T-helper 17 cell (primary cell): ENCODE measurements at regions not wholly inside any gene's neighbourhood (a gene's known extent, or its start where the extent isn't known, plus 50 kb on each side); places are given as distances from the start of the nearest gene placed in this dataset.

Source experiments
- ATAC-seq: fragments of 150-1000 bp; cut with Tn5 transposase; 2 replicates; pipeline ENCODE4 v1.10.0; 2021; ENCODE audit warnings: mild to moderate bottlenecking, moderate library complexity
- DNase-seq, 3 donors: peaks; one replicate each; pipeline versions ENCODE4 v3.0.0 to v3.0.0-alpha.2; 2020 to 2021
- H3K9me3 ChIP-seq: one replicate; pipeline ENCODE4 v1.7.0; 2013; ENCODE audit warnings: low read length, mild to moderate bottlenecking; ENCODE audit not compliant: control insufficient read depth, poor library complexity, severe bottlenecking
- H3K27ac Mint-ChIP-seq: one replicate; pipeline ENCODE4 v1.8.0; 2022; ENCODE audit warnings: mild to moderate bottlenecking, moderate library complexity, mixed read lengths
- H3K27me3 Mint-ChIP-seq: one replicate; pipeline ENCODE4 v1.8.0; 2022; ENCODE audit warnings: mixed read lengths
- H3K36me3 Mint-ChIP-seq: one replicate; pipeline ENCODE4 v1.8.0; 2022; ENCODE audit warnings: low read depth, mixed read lengths
- H3K4me1 Mint-ChIP-seq: one replicate; pipeline ENCODE4 v1.8.0; 2022; ENCODE audit warnings: mild to moderate bottlenecking, mixed read lengths
- H3K4me3 Mint-ChIP-seq: one replicate; pipeline ENCODE4 v1.8.0; 2022; ENCODE audit warnings: mild to moderate bottlenecking, moderate library complexity, mixed read lengths

DNA sequence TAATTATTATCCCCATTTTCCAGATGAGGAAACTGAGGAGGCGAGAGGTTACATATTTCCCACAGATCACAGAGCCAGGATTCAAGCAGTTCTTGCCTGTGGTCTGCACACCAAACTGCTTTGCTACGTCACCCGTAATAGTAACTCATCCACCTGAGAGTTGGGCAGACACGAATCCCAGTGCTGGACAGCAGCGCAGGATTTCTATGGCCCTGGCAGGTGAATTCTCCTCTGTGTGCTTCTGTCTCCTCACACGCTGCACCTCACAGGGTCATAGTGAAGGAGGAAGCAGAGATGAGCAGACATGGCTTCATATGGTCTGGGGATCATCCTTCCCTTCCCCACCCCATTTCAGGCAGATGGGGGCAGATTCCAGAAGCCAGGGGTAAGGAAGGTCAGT is 127.0 kb upstream of the LRFN2 start:
- Mint-ChIP-seq H3K27me3 (peaks cover 38% of the 10 kb centered on the region), H3K4me1 (peaks cover 2% of the 10 kb centered on the region), H3K4me3 (no peak overlapping the region), H3K27ac (no peak overlapping the region), H3K36me3 (no peaks in the 10 kb centered on the region)
- no peak for DNase-seq
- no peak for ATAC-seq
- H3K9me3 ChIP-seq, result no peaks in the 10 kb centered on the region

DNA sequence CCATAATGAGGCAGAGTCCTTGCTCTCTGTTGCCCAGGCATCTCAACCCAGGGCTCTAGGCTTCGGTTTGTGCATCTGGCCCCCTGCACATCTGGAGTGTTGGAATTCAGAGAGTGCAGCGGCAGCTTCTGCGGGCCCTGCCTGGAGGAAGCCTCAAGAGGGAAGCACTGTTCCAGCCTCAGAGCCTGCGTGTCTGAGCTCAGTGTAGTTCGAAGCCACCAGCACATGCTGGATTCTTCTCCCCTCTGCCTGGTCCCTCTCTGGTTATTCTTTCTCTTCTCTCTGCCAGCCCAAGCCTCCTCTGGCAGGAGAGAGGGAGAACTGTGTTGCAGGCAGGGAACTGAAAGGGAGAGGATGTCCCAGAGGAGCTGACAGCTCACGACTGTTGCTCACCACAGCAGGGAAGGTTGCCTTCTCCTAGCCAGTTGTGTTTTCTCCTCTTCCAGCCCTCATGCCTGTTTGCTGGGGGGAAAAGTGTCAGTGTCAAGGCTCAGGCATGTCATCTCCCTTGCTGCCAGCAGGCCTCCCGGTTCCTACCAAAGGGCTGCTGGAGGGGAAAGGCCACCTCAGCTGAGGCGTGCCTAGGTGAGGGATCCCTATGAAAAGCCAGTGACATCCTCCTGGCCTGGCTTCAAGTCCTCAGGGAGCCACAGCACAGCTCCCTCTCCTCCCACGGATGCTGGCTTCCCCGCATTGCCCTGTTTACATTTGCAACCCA is 126.0 kb upstream of the LRFN2 start:
- H3K27me3 Mint-ChIP-seq, result peaks cover 38% of the 10 kb centered on the region
- DNase-seq (no peak), ATAC-seq (no peak)
- peaks cover 2% of the 10 kb centered on the region for H3K36me3 Mint-ChIP-seq
- peaks cover 2% of the 10 kb centered on the region for H3K4me1 Mint-ChIP-seq
- no peaks in the 10 kb centered on the region for H3K9me3 ChIP-seq
- no peak overlapping the region for H3K4me3 Mint-ChIP-seq
- no peak overlapping the region for H3K27ac Mint-ChIP-seq

DNA sequence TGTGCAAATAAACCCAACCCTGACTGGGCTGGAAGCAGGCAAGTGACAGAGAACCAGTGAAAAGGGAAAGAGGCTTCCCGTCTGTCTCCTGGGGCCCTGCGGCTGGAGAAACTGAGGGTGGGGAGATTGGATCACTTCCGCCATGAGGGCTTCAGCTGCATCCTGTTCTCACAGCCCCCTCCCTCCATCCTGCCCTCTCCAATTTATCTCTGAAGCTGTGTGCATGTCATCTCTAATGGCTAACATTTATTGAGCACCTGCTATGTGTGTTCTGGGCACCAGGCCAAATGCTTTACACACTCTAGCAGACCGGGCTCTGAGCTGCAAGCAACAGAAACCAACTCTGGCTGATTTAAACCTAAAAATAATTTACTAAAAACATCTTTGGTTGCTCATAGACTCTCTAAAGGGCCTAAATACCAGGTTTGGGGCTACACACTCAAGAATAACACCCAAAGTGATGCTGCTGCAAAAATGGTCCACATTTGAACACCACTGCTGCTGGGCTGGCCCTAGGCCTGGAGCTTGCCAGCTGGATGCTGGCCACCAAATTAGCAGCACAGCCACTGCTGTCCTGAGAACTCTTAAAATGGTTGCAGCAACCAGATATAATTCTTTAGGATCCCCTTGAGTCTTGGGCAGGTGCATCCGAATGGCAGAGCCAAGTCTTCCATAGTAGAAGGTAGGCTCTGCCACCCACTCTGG is 123.6 kb upstream of the LRFN2 start:
- no peak for ATAC-seq
- no peak overlapping the region for H3K4me3 Mint-ChIP-seq

DNA sequence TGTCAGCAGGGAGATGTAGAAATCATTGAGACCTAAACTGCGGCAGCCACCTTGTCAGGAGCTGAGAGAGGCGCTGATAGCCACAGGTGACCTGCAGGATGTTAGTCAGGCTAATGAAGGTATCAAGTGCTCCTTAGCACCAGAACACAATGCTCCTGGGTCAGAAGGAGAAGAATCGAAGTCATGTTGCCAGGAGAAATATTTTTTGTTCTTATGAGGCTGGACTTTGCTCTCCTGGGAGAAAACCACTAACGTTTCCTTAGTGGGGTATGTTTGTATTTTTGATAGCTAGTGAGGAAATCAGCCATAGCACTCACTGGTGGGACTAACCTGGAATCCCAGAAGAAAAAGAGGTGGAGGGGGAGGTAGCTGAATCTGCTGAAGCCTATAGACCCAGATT is 120.9 kb upstream of the LRFN2 start:
- Mint-ChIP-seq H3K27ac (no peak overlapping the region), H3K4me3 (no peak overlapping the region), H3K36me3 (peaks cover 2% of the 10 kb centered on the region), H3K27me3 (peaks cover 32% of the 10 kb centered on the region), H3K4me1 (no peaks in the 10 kb centered on the region)
- H3K9me3 ChIP-seq, result no peaks in the 10 kb centered on the region
- DNase-seq, result no peak
- ATAC-seq, result no peak

More for the DNA sequence above, 123.6 kb upstream of the LRFN2 start:
- Mint-ChIP-seq H3K27me3 (peaks cover 36% of the 10 kb centered on the region), H3K27ac (no peak overlapping the region), H3K4me1 (peaks cover 2% of the 10 kb centered on the region), H3K36me3 (peaks cover 2% of the 10 kb centered on the region)
- H3K9me3 ChIP-seq, result no peaks in the 10 kb centered on the region
- no peak for DNase-seq

DNA sequence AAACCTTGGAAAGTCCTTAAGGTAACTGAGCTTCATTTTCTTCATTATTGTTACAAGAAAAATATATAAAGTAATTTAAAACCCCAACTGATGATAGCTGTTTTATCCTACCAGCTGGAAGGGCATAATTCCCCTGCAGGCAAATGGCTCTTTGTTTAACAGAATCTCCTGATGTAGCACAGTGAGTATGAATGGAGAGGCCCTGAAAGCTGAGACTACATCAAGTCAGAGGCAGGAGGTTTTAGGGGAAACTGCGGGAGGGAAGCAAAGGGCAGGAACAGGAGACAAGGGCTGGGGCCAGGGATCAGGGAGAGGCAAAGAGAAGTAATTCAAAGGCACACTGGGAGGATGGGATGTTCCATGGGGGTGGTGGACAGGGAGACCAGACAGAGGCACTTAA is 119.0 kb upstream of the LRFN2 start:
- no peak for ATAC-seq
- H3K4me1 Mint-ChIP-seq, result no peaks in the 10 kb centered on the region
- H3K4me3 Mint-ChIP-seq, result no peak overlapping the region
- H3K27me3 Mint-ChIP-seq, result peaks cover 35% of the 10 kb centered on the region
- H3K36me3 Mint-ChIP-seq, result peaks cover 2% of the 10 kb centered on the region
- no peak overlapping the region for H3K27ac Mint-ChIP-seq
- no peak for DNase-seq
- no peaks in the 10 kb centered on the region for H3K9me3 ChIP-seq

DNA sequence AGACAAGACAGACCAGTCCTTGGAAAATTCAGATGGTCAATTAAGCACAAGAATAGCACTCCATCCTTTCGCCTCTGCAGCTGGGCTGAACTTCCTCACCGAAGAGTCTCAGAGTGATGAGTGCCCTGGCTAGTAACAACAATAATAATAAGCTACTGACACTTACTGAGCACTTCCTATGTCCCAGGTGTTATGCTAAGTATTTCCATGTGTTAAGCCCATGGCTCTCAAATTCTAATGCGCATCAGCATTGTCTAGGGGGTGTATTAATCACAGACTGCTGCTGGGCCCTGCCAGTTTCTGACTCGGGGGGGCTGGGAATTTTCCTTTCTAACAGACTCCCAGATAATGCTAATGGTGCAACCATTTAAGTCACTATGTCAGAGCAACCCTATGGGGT is 118.2 kb upstream of the LRFN2 start:
- Mint-ChIP-seq H3K4me3 (no peak overlapping the region), H3K4me1 (no peaks in the 10 kb centered on the region), H3K27ac (no peak overlapping the region), H3K27me3 (peaks cover 35% of the 10 kb centered on the region), H3K36me3 (peaks cover 2% of the 10 kb centered on the region)
- H3K9me3 ChIP-seq, result no peaks in the 10 kb centered on the region
- DNase-seq (no peak), ATAC-seq (no peak)

DNA sequence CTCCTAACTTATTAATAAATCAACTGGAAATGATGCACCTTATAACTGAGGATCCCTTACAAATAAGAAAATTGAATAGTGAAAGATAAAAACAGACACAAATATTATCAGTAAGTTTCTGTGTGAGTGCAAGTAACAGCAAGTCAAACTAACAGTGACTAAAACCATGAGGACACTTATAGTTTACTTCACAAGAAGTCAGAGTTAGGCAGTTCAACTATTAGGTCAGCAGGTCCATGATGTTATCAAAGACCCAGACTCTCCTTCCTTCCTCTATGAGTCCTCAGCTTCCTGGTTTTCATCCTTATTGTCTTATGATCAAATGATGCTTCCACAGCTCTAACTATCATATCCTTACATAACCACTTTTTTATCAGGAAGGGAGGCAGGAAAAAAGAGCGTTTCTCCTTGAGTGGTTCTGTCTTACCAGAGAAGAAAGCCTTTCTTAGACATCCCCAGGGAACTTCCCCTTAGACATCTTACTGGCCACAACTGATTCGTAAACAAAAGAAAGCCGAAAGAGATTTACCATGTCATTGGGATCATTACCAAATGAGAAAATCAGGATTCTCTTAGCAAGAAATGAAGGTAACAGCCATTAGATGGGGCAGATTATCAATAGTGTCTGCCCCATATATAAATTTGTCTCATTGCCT is 114.3 kb upstream of the LRFN2 start:
- no peak for ATAC-seq
- Mint-ChIP-seq H3K27ac (no peak overlapping the region), H3K4me1 (no peaks in the 10 kb centered on the region), H3K27me3 (peaks cover 58% of the 10 kb centered on the region), H3K36me3 (no peaks in the 10 kb centered on the region), H3K4me3 (no peak overlapping the region)
- no peak for DNase-seq
- H3K9me3 ChIP-seq, result no peaks in the 10 kb centered on the region

DNA sequence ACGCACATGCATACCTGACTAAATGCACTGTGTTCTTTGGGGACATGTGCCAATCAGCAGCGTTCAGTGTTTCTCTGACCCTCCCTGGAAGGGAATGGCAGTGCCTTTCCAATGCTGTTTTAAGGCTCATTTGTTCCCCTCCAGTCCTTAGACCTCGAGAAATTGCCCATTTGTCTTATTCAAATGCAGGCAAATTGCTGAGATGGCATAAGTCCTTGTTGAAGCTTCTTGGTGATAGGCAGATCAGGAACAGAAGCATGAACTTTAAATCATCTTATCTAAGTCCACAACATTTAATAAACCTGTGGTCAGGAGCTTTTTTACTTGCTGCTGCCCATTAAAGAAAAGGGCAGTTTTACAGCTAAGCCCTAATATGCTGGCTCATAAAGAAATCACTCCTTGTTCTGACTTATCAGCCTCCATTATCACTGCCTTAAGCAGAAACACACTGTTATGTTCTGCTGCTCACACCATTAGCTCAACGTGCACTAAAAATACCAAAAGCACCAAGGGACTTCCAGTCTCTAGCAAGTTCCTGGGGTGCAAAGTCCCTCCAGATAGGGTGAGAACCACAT is 112.9 kb upstream of the LRFN2 start:
- no peaks in the 10 kb centered on the region for H3K9me3 ChIP-seq
- Mint-ChIP-seq H3K27me3 (peaks cover 58% of the 10 kb centered on the region), H3K36me3 (no peaks in the 10 kb centered on the region), H3K4me3 (no peak overlapping the region), H3K27ac (no peak overlapping the region), H3K4me1 (no peaks in the 10 kb centered on the region)
- DNase-seq (no peak), ATAC-seq (no peak)

DNA sequence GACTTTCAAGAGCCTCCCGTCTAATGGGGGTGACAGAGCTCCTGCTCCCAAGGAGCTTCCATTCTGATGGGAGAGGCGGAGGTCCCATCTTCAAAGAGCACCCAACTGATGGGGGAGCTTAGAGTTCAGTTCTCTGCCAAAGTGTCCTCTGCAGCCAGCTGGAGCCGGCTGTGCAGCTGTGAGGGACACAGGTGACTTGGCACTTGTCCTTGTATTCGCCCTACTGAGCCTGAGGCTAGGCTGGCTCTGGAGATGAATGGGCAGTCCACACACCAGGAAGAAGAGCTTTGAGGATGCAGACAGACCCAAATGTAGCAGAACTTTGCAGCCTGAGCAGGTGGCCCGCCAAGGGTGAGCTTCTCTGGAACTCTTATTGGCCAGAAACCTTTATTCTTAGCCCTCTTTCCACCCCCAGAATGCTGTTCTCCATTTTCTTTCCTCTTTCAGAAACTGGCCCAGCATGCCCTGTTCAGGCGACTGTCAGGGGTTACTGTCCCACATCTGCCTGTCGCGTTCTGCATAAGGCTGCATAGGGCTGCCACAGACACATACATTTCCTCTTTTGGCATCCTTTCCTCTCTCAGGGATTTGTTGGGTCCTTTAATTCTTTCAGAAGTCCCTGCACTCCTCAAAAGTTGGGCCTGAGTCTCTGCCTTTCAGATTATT is 108.7 kb upstream of the LRFN2 start:
- H3K27ac Mint-ChIP-seq, result no peak overlapping the region
- H3K27me3 Mint-ChIP-seq, result peaks cover 23% of the 10 kb centered on the region
- no peak overlapping the region for H3K4me3 Mint-ChIP-seq
- ATAC-seq (no peak), DNase-seq (no peak)
- H3K36me3 Mint-ChIP-seq, result no peaks in the 10 kb centered on the region
- no peaks in the 10 kb centered on the region for H3K9me3 ChIP-seq
- H3K4me1 Mint-ChIP-seq, result no peaks in the 10 kb centered on the region

DNA sequence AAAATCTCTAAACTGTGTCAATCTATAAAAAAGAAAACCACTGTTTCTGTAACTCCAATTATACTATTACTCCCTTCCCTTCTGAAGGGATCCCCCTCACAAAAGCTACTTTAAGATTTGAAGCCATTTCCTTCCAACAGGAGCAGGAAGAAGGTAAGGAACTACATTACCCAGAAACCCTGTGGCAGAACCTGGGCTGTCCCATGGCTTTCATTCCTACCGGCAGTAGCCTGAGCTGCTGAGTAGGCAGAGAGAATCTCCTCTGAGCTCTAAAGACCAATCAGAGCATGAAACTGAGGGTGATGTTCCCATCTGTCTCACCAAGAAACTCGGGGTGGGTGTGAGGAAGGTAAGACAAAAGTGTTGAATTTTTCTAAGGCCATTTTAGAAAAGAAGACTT is 108.0 kb upstream of the LRFN2 start:
- ATAC-seq (no peak), DNase-seq (no peak)
- no peak overlapping the region for H3K4me3 Mint-ChIP-seq

DNA sequence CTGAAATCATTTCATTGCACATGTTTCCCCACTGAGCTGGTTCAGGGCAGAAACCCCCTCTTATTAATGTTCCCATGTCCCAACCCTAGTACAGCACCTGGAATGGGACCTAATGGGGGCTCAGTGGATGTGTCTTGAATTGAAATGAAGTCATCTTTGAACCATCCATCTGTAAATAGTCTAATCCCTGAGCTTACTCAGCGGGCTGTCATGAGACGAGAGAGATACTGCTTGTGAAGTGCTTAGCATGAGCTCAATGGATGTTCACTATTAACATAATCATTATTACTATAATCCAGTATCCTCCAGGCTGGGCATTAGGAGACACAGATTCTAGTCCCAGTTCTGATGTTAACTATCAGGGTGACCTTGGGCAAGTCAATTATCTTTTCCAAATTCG is 106.6 kb upstream of the LRFN2 start:
- no peaks in the 10 kb centered on the region for H3K9me3 ChIP-seq
- no peak overlapping the region for H3K4me3 Mint-ChIP-seq
- ATAC-seq, result no peak
- DNase-seq, result no peak
- no peak overlapping the region for H3K27ac Mint-ChIP-seq
- H3K4me1 Mint-ChIP-seq, result no peaks in the 10 kb centered on the region
- H3K36me3 Mint-ChIP-seq, result no peaks in the 10 kb centered on the region
- peaks cover 24% of the 10 kb centered on the region for H3K27me3 Mint-ChIP-seq

More for the DNA sequence above, 108.0 kb upstream of the LRFN2 start:
- no peaks in the 10 kb centered on the region for H3K9me3 ChIP-seq
- Mint-ChIP-seq H3K27me3 (peaks cover 23% of the 10 kb centered on the region), H3K27ac (no peak overlapping the region), H3K36me3 (no peaks in the 10 kb centered on the region), H3K4me1 (no peaks in the 10 kb centered on the region)

DNA sequence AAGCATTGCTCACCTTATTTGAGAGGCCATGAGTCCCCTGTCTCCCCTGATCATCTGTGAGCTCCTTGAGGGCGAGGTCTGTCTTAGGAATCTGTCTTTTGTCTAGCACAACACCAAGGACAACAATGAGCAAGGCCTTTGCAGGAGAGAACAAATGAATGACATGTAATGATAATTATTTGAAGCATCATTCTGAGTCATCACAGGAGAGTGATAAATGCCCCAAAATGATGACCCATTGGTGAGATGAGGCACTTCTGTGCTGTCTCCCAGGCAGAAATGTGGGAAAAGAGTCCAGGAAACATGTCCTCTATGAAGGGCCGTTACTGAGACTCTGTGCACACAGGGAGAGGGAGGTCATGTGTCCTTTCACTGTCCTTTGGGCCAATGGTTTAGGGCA is 105.2 kb upstream of the LRFN2 start:
- Mint-ChIP-seq H3K27me3 (peaks cover 25% of the 10 kb centered on the region), H3K36me3 (no peaks in the 10 kb centered on the region), H3K4me3 (no peak overlapping the region), H3K27ac (no peak overlapping the region), H3K4me1 (no peaks in the 10 kb centered on the region)
- H3K9me3 ChIP-seq, result no peaks in the 10 kb centered on the region
- ATAC-seq (no peak), DNase-seq (no peak)

DNA sequence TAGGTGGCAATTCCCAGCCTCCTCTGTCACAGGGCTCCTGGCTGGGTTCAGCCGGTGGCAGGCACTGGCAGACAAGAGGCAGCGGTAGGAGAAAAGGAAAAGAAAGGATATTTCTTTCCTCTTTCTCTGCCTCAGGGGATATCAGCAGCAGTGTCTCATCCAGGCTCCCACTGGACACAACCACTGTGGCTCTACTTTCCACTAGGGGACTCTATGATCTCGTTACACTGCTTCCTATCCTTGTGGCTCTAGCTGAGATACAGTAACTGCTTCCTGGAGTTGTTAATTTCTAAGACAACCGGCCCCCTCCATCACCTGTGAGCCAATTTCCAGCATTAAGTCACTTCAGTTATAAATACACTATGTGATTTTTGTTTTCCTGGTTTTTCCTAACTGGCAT is 102.0 kb upstream of the LRFN2 start:
- Mint-ChIP-seq H3K4me3 (no peak overlapping the region), H3K36me3 (no peaks in the 10 kb centered on the region), H3K27ac (no peak overlapping the region), H3K27me3 (peaks cover 30% of the 10 kb centered on the region), H3K4me1 (no peaks in the 10 kb centered on the region)
- ATAC-seq (no peak), DNase-seq (no peak)
- H3K9me3 ChIP-seq, result no peaks in the 10 kb centered on the region
